ENCODE measurements at regions not wholly inside any gene's neighbourhood (a gene's known extent, or its start where the extent isn't known, plus 50 kb on each side); places are given as distances from the start of the nearest gene placed in this dataset.

DNA sequence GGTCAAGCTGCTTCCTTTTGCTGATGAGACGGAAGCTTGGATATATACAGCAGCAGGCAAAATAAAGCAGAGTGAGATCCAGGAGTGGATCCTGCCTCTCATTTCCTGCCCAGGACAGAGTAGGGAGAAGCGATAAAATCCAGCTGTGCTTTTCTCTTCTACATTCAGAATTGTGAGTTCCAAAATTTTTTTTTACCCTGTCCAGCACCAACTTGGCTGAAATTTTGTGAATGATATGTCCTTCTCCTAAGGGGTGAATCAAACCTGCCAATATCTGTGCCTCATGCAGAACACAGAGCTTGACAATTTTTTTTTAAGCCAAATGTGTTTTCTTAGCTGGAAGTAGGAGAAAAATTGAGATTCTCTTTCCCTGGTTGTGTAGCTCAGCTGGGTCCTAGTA lies 235.6 kb upstream of the CHD6 start:
- no peaks in the 10 kb centered on the region for H3K79me1 ChIP-seq (ENCODE audit: low read depth, low read length)
- no peak overlapping the region for H4K8ac ChIP-seq (ENCODE audit: extremely low read depth, insufficient read depth, low read length)
- no peaks in the 10 kb centered on the region for H4K20me1 ChIP-seq (replicated peaks in 1 of 2; ENCODE audit: control insufficient read depth in 1 of 2, insufficient read depth in 2 of 2, low read length in 2 of 2)
- no peak overlapping the region for H4K5ac ChIP-seq (ENCODE audit: insufficient read length, low read depth, low read length)
- H3K27ac ChIP-seq (ENCODE audit: low read depth, low read length): no peak overlapping the region
- no peak overlapping the region for H2BK5ac ChIP-seq (ENCODE audit: low read depth, low read length)
- DNase-seq (ENCODE audit: low read depth in 1 of 2, low spot score in 2 of 2) (no peak), FAIRE-seq (no peak)
- H3K4me3 ChIP-seq (ENCODE audit: extremely low read depth in 1 of 4, insufficient read depth in 2 of 4, low read depth in 3 of 4, low read length in 4 of 4): no peak overlapping the region
- no peaks in the 10 kb centered on the region for H3K79me2 ChIP-seq (ENCODE audit: control insufficient read depth in 1 of 2, insufficient read depth in 2 of 2, low read length in 2 of 2)
- H2BK20ac ChIP-seq (ENCODE audit: low read length): no peak overlapping the region
- no peak overlapping the region for H3K23ac ChIP-seq (ENCODE audit: insufficient read length)
- no peaks in the 10 kb centered on the region for H3K36me3 ChIP-seq (ENCODE audit: control insufficient read depth in 2 of 4, insufficient read depth in 4 of 4, low read length in 3 of 4)
- no peak overlapping the region for H2BK12ac ChIP-seq (ENCODE audit: low read depth, low read length)
- H3K9me3 ChIP-seq (ENCODE audit: insufficient read depth in 2 of 2, low read depth in 1 of 2, low read length in 1 of 2): peaks cover 0 to 8% of the 10 kb centered on the region in 2 experiments; a peak in 2 of 4 replicates
- 92% methylated on average over 2 of the region's 2 CpGs; no CpG with 5 or more reads in 1 of the 2 experiments for WGBS, 2 experiments (ENCODE audit: extremely low coverage in 1 of 2, insufficient coverage in 1 of 2, insufficient read length in 1 of 2, insufficient replicate concordance in 2 of 2, low coverage in 1 of 2, low lambda C conversion rate in 2 of 2, missing lambda C conversion rate in 1 of 2)
- no peaks in the 10 kb centered on the region for H3K27me3 ChIP-seq (replicated peaks in 1 of 4; ENCODE audit: control insufficient read depth in 3 of 4, extremely low read depth in 1 of 4, insufficient read depth in 3 of 4, low read length in 3 of 4)
- no peak overlapping the region for H3K56ac ChIP-seq (replicated peaks; ENCODE audit: insufficient read length, low read depth, low read length)
- peaks cover 0 to 3% (median 2%) of the 10 kb centered on the region in 4 experiments; a peak in 3 of 7 replicates for H3K4me1 ChIP-seq (replicated peaks in 1 of 4; ENCODE audit: control insufficient read depth in 3 of 4, insufficient read depth in 4 of 4, low read length in 3 of 4)
- no peak overlapping the region for H2AK5ac ChIP-seq (ENCODE audit: low read depth, low read length)
- ChIA-PET POLR2A (ENCODE audit: partially characterized antibody) (no interaction called here), CTCF (ENCODE audit: partially characterized antibody) (interaction anchor here (0.6 to 4.1 kb wide), 2 partner anchors 115 to 1328 kb away, joined by 3 to 21 read pairs; no protein-coding TSS in a partner anchor)
- H3K4me2 ChIP-seq (ENCODE audit: insufficient read depth in 1 of 2, low read depth in 2 of 2, low read length in 2 of 2): no peak overlapping the region
- no peaks in the 10 kb centered on the region for H3K23me2 ChIP-seq (ENCODE audit: low read depth, low read length)
- no peak overlapping the region for H3K18ac ChIP-seq (ENCODE audit: extremely low read depth, low read length)
- no peak overlapping the region for H4K91ac ChIP-seq (replicated peaks; ENCODE audit: insufficient read length, low read length)
- H2AFZ ChIP-seq (ENCODE audit: low read length): no peak overlapping the region
- H3K14ac ChIP-seq (ENCODE audit: insufficient read length): no peak overlapping the region
- no peak overlapping the region for H2BK120ac ChIP-seq (replicated peaks; ENCODE audit: low read depth, low read length)
- H2BK15ac ChIP-seq (ENCODE audit: low read length): no peak overlapping the region
- no peak overlapping the region for H3K9ac ChIP-seq (replicated peaks in 1 of 4; ENCODE audit: extremely low read depth in 1 of 4, low read depth in 3 of 4, low read length in 3 of 4)
- no peak overlapping the region for H3K4ac ChIP-seq (replicated peaks; ENCODE audit: insufficient read length, low read depth, low read length)
- TF ChIP-seq CREB1 (IDR thresholded peaks at IDR 0.05) (no peak), POU5F1 (IDR thresholded peaks at IDR 0.05; ENCODE audit: low read depth, low read length) (no peak), FOSL1 (IDR thresholded peaks at IDR 0.05; ENCODE audit: insufficient read depth, low read depth, low read length) (no peak), JUND (IDR thresholded peaks at IDR 0.05; ENCODE audit: low read length) (no peak), TBP (IDR thresholded peaks at IDR 0.05; ENCODE audit: low read depth, low read length) (no peak), BRCA1 (IDR thresholded peaks at IDR 0.05; ENCODE audit: low read depth, low read length) (no peak), TEAD4 (IDR thresholded peaks at IDR 0.05; ENCODE audit: low read depth, low read length) (no peak), RXRA (IDR thresholded peaks at IDR 0.05; ENCODE audit: insufficient read depth, low read depth, low read length) (no peak), SIN3A (conservative IDR thresholded peaks at IDR 0.05 in 1 of 2, IDR thresholded peaks at IDR 0.05 in 1 of 2; ENCODE audit: low read depth in 1 of 2, low read length in 2 of 2) (no peak)
- TF ChIP-seq, protein P1, sequence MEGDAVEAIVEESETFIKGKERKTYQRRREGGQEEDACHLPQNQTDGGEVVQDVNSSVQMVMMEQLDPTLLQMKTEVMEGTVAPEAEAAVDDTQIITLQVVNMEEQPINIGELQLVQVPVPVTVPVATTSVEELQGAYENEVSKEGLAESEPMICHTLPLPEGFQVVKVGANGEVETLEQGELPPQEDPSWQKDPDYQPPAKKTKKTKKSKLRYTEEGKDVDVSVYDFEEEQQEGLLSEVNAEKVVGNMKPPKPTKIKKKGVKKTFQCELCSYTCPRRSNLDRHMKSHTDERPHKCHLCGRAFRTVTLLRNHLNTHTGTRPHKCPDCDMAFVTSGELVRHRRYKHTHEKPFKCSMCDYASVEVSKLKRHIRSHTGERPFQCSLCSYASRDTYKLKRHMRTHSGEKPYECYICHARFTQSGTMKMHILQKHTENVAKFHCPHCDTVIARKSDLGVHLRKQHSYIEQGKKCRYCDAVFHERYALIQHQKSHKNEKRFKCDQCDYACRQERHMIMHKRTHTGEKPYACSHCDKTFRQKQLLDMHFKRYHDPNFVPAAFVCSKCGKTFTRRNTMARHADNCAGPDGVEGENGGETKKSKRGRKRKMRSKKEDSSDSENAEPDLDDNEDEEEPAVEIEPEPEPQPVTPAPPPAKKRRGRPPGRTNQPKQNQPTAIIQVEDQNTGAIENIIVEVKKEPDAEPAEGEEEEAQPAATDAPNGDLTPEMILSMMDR (IDR thresholded peaks at IDR 0.05; ENCODE audit: control extremely low read depth in 1 of 3, insufficient read depth in 1 of 3, low read depth in 1 of 3, low read length in 3 of 3): no peak
- TF ChIP-seq, protein P2, sequence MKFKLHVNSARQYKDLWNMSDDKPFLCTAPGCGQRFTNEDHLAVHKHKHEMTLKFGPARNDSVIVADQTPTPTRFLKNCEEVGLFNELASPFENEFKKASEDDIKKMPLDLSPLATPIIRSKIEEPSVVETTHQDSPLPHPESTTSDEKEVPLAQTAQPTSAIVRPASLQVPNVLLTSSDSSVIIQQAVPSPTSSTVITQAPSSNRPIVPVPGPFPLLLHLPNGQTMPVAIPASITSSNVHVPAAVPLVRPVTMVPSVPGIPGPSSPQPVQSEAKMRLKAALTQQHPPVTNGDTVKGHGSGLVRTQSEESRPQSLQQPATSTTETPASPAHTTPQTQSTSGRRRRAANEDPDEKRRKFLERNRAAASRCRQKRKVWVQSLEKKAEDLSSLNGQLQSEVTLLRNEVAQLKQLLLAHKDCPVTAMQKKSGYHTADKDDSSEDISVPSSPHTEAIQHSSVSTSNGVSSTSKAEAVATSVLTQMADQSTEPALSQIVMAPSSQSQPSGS (IDR thresholded peaks at IDR 0.05; ENCODE audit: low read length): no peak

Measured in H1 (cell line).